Prostate gland (tissue), 2 donors: ENCODE measurements at regions not wholly inside any gene's neighbourhood (a gene's known extent, or its start where the extent isn't known, plus 50 kb on each side); places are given as distances from the start of the nearest gene placed in this dataset.

Experiments used
- DNase-seq: peaks from one replicate; pipeline ENCODE4 v3.0.0-alpha.2; 2019; ENCODE audit warnings: low spot score
- H3K27ac ChIP-seq, 2 donors: fragments of 200-600 bp; sonication (generic); 2 replicates each; pipeline ENCODE4 v1.5.1; 2017 to 2019
- H3K27me3 ChIP-seq: fragments of 200-600 bp; sonication (generic); replicated peaks from 2 replicates; pipeline ENCODE4 v1.5.1; 2019; ENCODE audit not compliant: insufficient read depth
- H3K36me3 ChIP-seq, 2 donors: fragments of 200-600 bp; sonication (generic); 1 replicate in 1 of 2; 2 replicates in 1 of 2; pipeline versions ENCODE4 v1.5.1 to v1.8.1; 2017 to 2019
- H3K4me1 ChIP-seq: fragments of 200-600 bp; sonication (generic); replicated peaks from 2 replicates; pipeline ENCODE4 v1.5.1; 2019
- H3K4me3 ChIP-seq, 2 donors: fragments of 200-600 bp; sonication (generic); 2 replicates each; pipeline ENCODE4 v1.5.1; 2017 to 2019
- H3K9me3 ChIP-seq: fragments of 200-600 bp; sonication (generic); 2 replicates; pipeline ENCODE4 v1.5.1; 2017
- POLR2AphosphoS5 ChIP-seq: sonication (generic); formaldehyde crosslinking; IDR thresholded peaks from one replicate; pipeline ENCODE4 v1.6.1; 2017; ENCODE audit warnings: antibody characterized with exemption
- WGBS: methylation state at CpG from one replicate; pipeline ENCODE4 v1.1.5; 2018; 5-methylcytosine and 5-hydroxymethylcytosine counted together
- intact Hi-C: fragments of 100-400 bp; cut with DNase I; formaldehyde crosslinking; loops from one replicate; pipeline ENCODE4 v1.14.2; 2022

GRCh38 chr9:3575821-3576220, 50.0 kb upstream of the RFX3 start:
- Histone ChIP-seq H3K4me3 (no peak overlapping the region), H3K27ac (no peak overlapping the region), H3K36me3 (no peaks in the 10 kb centered on the region), H3K27me3 (no peaks in the 10 kb centered on the region), H3K4me1 (no peaks in the 10 kb centered on the region), H3K9me3 (no peaks in the 10 kb centered on the region)
- DNase-seq, result no peak
- intact Hi-C loops, result no loop called here
- WGBS, result 79% methylated on average over 3 of the region's 3 CpGs
- no peak for TF ChIP-seq POLR2AphosphoS5
